ENCODE measurements at regions not wholly inside any gene's neighbourhood (a gene's known extent, or its start where the extent isn't known, plus 50 kb on each side); places are given as distances from the start of the nearest gene placed in this dataset.
"Not testable (repeated sequence)": the region's sequence is repeated elsewhere in the genome, so short reads cannot be mapped to it uniquely, and the experiment has no call there.

DNA sequence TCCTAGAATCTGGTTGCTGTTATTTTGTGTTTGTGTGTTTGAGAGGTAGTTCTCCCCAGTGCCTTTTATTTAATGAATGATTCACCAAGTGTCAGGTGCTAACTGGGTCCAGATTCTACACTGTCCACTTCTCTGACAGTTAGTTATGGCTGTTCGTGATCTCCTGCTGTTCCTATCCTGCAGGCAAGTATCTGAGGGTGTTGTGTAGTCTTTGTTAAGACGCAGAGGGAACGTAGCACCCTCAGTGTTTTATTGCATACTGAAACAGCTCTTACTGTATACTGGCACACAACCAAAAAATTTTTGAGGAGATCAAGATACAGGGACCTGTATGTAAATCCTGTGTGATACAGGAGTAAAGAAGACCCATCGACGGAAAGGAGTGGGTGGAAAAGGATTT, 1271.3 kb downstream of the ROBO1 start:
- TF ChIP-seq, protein P1, sequence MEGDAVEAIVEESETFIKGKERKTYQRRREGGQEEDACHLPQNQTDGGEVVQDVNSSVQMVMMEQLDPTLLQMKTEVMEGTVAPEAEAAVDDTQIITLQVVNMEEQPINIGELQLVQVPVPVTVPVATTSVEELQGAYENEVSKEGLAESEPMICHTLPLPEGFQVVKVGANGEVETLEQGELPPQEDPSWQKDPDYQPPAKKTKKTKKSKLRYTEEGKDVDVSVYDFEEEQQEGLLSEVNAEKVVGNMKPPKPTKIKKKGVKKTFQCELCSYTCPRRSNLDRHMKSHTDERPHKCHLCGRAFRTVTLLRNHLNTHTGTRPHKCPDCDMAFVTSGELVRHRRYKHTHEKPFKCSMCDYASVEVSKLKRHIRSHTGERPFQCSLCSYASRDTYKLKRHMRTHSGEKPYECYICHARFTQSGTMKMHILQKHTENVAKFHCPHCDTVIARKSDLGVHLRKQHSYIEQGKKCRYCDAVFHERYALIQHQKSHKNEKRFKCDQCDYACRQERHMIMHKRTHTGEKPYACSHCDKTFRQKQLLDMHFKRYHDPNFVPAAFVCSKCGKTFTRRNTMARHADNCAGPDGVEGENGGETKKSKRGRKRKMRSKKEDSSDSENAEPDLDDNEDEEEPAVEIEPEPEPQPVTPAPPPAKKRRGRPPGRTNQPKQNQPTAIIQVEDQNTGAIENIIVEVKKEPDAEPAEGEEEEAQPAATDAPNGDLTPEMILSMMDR (conservative IDR thresholded peaks at IDR 0.05; ENCODE audit: low read depth, low read length), result no peak
- H3K4me3 ChIP-seq (ENCODE audit: low read length), result no peak overlapping the region
- no peak for DNase-seq (ENCODE audit: low read depth)

DNA sequence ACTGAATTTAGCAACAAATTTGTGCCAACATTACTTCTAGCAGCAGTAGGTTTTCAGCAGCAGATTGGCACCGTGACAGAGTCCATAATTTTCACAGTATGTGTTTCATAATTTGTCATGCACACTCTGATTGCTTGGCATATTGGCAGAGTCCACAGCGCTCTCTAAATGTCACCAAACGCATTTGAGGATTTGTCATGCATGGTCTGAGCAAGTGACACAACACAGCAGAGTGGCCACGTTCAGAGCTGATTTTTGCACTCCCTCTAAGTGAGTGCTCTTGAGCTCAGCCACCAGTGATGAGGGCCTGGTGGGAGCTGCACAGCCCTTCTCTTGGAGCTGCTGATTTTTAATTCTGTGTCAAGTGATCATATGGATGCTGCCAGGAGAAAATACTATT, 1270.8 kb downstream of the ROBO1 start:
- H3K4me3 ChIP-seq (ENCODE audit: low read length), result no peak overlapping the region
- no peak for DNase-seq (ENCODE audit: low read depth)
- TF ChIP-seq, protein P1 (conservative IDR thresholded peaks at IDR 0.05; ENCODE audit: low read depth, low read length), result no peak

DNA sequence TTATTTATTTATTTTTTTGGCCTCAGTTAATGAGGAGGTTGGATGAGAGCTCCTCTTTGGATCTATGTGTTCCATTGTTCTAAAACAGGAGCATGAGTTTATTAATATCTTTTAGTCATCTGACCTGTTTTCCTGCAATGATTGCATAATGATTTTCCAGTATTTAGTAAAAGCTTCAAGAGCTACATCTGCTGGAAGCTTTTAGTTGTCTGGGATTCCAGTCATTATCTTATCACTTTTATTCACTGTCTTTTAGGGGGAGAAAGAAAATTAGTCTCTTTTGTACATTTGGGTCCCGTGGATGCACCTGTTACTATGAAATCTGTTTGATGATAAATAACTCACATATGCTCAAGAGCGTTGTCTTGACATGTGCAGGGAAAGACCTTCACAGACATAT, 1270.0 kb downstream of the ROBO1 start:
- TF ChIP-seq, protein P1 (conservative IDR thresholded peaks at IDR 0.05; ENCODE audit: low read depth, low read length), result no peak
- no peak for DNase-seq (ENCODE audit: low read depth)
- H3K4me3 ChIP-seq (ENCODE audit: low read length), result no peak overlapping the region

DNA sequence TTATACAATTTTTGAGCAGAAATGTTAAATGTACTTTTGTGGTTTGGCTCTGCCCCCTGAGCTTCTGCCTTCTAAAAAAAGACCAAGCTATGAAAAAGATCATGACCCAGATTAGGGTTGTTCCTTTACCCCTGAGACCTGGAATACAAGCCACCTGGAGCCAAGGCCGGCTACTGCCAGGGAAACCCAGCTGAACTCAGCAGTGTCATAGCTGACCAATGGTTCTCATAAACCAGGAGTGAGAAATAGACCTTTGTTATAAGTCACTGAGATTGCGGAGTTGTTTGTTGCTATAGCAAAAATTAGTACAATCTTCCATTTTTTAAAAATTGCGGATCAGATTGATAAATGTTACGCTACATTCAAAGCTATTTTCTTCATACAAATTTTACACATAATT, 1261.7 kb downstream of the ROBO1 start:
- TF ChIP-seq, protein P1 (conservative IDR thresholded peaks at IDR 0.05; ENCODE audit: low read depth, low read length), result no peak
- no peak for DNase-seq (ENCODE audit: low read depth)
- no peak overlapping the region for H3K4me3 ChIP-seq (ENCODE audit: low read length)

DNA sequence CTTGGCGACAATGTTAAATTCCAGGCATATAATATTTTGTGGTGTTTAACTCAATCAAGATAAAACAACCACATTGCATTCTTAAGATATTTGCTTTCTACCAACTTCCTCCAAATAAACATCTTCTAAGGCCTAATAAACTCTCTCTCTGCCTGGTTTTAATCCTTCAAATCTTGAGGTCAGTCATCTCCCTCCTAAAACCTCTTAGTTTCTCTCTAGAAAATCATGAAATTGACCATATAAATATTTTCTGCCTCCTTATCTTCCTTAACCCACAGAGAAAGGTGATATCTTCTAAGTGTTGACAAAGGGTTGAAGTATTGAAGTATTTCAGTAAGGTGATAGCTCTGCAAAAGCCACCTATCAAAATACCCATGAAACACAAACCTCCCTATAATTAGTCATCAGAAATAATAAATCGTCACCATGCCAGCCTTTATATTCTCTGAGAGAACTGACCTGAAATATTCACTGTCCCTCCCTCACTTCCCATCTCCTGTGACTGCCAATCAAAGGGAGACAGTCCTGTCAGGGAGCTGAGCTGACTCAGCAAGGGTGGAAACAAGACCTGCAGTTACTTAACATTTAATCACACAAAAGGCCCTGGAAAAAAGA, 1261.1 kb downstream of the ROBO1 start:
- H3K4me3 ChIP-seq (ENCODE audit: low read length), result no peak overlapping the region
- peak; percentile 52 for DNase-seq (ENCODE audit: low read depth)
- TF ChIP-seq, protein P1 (conservative IDR thresholded peaks at IDR 0.05; ENCODE audit: low read depth, low read length), result no peak

DNA sequence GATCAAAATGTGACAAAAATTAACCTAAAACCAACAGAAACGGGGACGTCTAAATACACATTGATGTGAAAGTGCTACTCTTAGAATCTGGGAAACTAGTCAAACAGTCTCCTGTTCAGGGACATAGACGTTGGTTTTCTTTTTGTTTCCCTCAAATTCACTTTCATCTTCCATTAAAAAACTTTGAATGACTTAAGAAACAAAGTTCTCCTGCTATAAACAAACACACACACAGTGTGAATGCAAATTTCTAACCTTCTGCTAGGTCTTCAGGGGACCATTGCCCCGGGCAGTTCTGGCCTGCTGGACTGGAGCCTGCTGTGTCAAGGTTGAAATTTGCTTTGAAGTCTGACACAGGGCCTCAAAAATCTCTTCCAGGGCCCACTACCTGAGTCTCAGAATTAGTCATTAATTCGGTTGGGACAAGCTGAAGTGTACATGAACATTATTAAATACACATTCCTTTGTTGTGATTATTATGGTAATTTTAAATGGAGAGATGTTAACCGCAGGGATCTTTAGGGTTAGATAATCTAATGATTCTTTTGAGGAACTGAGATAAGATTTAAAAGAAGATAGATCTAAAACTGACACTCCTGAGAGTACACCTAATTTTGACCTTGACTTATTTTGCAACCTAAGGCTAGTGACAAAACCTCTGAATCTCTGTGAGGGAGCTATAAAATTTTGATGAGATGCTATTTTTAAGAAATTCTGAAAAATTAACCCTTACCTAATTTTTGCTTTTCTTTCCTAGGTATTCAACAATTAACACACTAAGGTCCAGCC, 1260.4 kb downstream of the ROBO1 start:
- H3K4me3 ChIP-seq (ENCODE audit: low read length), result no peak overlapping the region
- TF ChIP-seq, protein P1 (conservative IDR thresholded peaks at IDR 0.05; ENCODE audit: low read depth, low read length), result no peak
- DNase-seq (ENCODE audit: low read depth), result no peak

DNA sequence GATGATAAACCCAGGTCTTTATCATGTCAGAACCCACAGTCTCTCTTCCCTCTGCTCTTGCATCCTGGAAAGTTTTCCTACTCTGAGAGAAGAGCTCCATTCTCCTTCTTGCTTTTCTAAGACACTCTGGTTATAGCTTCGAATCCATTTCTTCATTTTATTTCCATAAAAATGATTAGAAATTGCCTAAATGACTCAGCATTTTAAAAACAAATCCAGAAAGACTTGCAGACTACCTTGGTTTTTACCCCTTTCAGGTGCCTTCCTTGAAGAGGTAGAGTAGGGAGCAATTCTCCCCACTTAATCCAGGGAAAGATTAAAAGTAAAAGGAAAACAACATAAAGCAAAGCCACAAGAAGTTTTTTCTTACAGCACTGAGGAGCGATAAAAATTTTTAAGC, 1256.0 kb downstream of the ROBO1 start:
- TF ChIP-seq, protein P1 (conservative IDR thresholded peaks at IDR 0.05; ENCODE audit: low read depth, low read length), result no peak
- DNase-seq (ENCODE audit: low read depth), result no peak
- H3K4me3 ChIP-seq (ENCODE audit: low read length), result no peak overlapping the region

DNA sequence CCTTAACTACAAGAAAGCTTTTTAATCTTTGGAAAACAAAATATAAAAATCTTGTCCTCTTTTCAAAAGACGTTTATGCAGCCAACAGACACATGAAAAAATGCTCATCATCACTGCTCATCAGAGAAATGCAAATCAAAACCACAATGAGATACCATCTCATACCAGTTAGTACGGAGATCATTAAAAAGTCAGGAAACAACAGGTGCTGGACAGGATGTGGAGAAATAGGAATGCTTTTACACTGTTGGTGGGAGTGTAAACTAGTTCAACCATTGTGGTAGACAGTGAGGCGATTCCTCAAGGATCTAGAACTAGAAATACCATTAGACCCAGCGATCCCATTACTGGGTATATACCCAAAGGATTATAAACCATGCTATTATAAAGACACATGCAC, 1255.0 kb downstream of the ROBO1 start:
- DNase-seq (ENCODE audit: low read depth); H3K4me3 ChIP-seq (ENCODE audit: low read length): not testable (repeated sequence)

All from retinal pigment epithelial cell (primary cell).